K562 (cell line): ENCODE measurements at regions not wholly inside any gene's neighbourhood (a gene's known extent, or its start where the extent isn't known, plus 50 kb on each side); places are given as distances from the start of the nearest gene placed in this dataset.

Experiments
- ATAC-seq: fragments of 200-7000 bp; cut with Tn5 transposase; 3 replicates; pipeline ENCODE4 v1.9.1; 2020; ENCODE audit warnings: moderate library complexity
- BruUV-seq: library from RNA; stranded (reverse); fragments of 400-500 nt; replicated peaks from 2 replicates; lab custom pipeline; 2021; lab: Mats Ljungman, UMichigan
- CTCF ChIA-PET: fragments of 300-600 bp; formaldehyde crosslinking; extraction: SDS; loops from one replicate; lab custom pipeline; 2021; ENCODE audit warnings: low intra/inter-chr PET ratio; lab: Yijun Ruan, JAX
- POLR2A ChIA-PET: fragments of 300-600, 350-650 bp; sonication (Branson Sonifier 250); formaldehyde crosslinking; extraction: SDS; loops from one replicate; lab custom pipeline; 2021; ENCODE audit warnings: antibody characterized with exemption, inconsistent platforms; lab: Yijun Ruan, JAX
- DNase-seq, 4 experiments: peaks; one replicate each; pipeline versions ENCODE4 v3.0.0 to v3.0.0-alpha.2; 2011 to 2018; ENCODE audit warnings: low spot score in 3 of 4, mixed read lengths in 3 of 4; ENCODE audit errors: extremely low read depth in 1 of 4
- FAIRE-seq: peaks from 2 replicates; lab custom pipeline; 2011; peaks lifted over from hg19 to GRCh38; lab: Jason Lieb, UNC
- H2AFZ ChIP-seq: 2 replicates; pipeline ENCODE4 v1.6.0; 2011; ENCODE audit warnings: low read depth, low read length, control low read depth, inconsistent platforms
- H3K27ac ChIP-seq: fragments of 200-600 bp; 3 replicates; pipeline ENCODE4 v1.8.0; 2011; ENCODE audit warnings: low read depth, mild to moderate bottlenecking, control low read depth, inconsistent platforms, low read length, moderate library complexity, mixed read lengths; ENCODE audit errors: extremely low read depth
- H3K27me3 ChIP-seq, 2 experiments: fragments of 300-600 bp in 1 of 2; 2 replicates in 1 of 2; 3 replicates in 1 of 2; pipeline versions ENCODE4 v1.6.0 to v1.8.0; 2011; ENCODE audit warnings: inconsistent platforms in 2 of 2, low read length in 2 of 2, mild to moderate bottlenecking in 1 of 2, mixed read lengths in 1 of 2, moderate library complexity in 1 of 2; ENCODE audit not compliant: control insufficient read depth in 2 of 2, insufficient read depth in 2 of 2
- H3K36me3 ChIP-seq: fragments of 300-600 bp; 3 replicates; pipeline ENCODE4 v1.8.0; 2011; ENCODE audit warnings: mild to moderate bottlenecking, low read length, inconsistent platforms; ENCODE audit not compliant: control insufficient read depth, insufficient read depth
- H3K4me1 ChIP-seq, 2 experiments: fragments of 200-600 bp in 1 of 2; replicated peaks in 1 of 2; 2 replicates in 1 of 2; 3 replicates in 1 of 2; pipeline versions ENCODE4 v1.5.1 to v1.8.0; 2011; ENCODE audit warnings: inconsistent platforms in 2 of 2, low read length in 2 of 2, mild to moderate bottlenecking in 1 of 2, mixed read lengths in 1 of 2, moderate library complexity in 1 of 2; ENCODE audit not compliant: control insufficient read depth in 2 of 2, insufficient read depth in 2 of 2
- H3K4me2 ChIP-seq: 2 replicates; pipeline ENCODE4 v1.6.1; 2011; ENCODE audit warnings: low read length, control low read depth, inconsistent platforms, mixed read lengths; ENCODE audit not compliant: insufficient read depth
- H3K4me3 ChIP-seq: fragments of 200-600 bp; sonication (generic), shearing (Covaris generic); 2 replicates; pipeline ENCODE4 v1.5.1; 2016; ENCODE audit warnings: control low read depth, inconsistent platforms
- H3K79me2 ChIP-seq: fragments of 200-600 bp; 3 replicates; pipeline ENCODE4 v1.8.0; 2011; ENCODE audit warnings: low read length, inconsistent platforms; ENCODE audit not compliant: control insufficient read depth, insufficient read depth
- H3K9ac ChIP-seq, 2 experiments: 2 replicates each; pipeline versions ENCODE4 v1.6.0 to v1.6.1; 2011; ENCODE audit warnings: low read depth in 2 of 2, low read length in 2 of 2, control low read depth in 1 of 2, inconsistent platforms in 1 of 2, mild to moderate bottlenecking in 1 of 2, mixed read lengths in 1 of 2; ENCODE audit not compliant: insufficient read depth in 1 of 2
- H3K9me1 ChIP-seq: one replicate; pipeline ENCODE4 v1.6.0; 2011; ENCODE audit warnings: inconsistent platforms, mild to moderate bottlenecking, low read length, moderate library complexity; ENCODE audit not compliant: control insufficient read depth, insufficient read depth
- H3K9me3 ChIP-seq: replicated peaks from 2 replicates; pipeline ENCODE4 v1.5.1; 2011; ENCODE audit warnings: low read depth, low read length, inconsistent platforms; ENCODE audit not compliant: control insufficient read depth, insufficient read depth
- H4K20me1 ChIP-seq: replicated peaks from 2 replicates; pipeline ENCODE4 v1.6.1; 2011; ENCODE audit warnings: low read length, inconsistent platforms, mixed read lengths; ENCODE audit not compliant: control insufficient read depth, insufficient read depth
- CBX5 ChIP-seq: IDR thresholded peaks from 2 replicates; pipeline ENCODE4 v1.6.1; 2014; ENCODE audit warnings: low read depth, borderline replicate concordance
- CHD2 ChIP-seq: IDR thresholded peaks from 2 replicates; pipeline ENCODE4 v1.6.1; 2011; ENCODE audit warnings: low read depth, low read length
- KAT8 ChIP-seq: fragments of 450-650 bp; IDR thresholded peaks from 2 replicates; pipeline ENCODE4 v1.6.1; 2016; ENCODE audit warnings: low read depth, mild to moderate bottlenecking
- KLF1 ChIP-seq: fragments of 450-650 bp; IDR thresholded peaks from 2 replicates; pipeline ENCODE4 v1.6.1; 2016; ENCODE audit warnings: missing genetic modification characterization, missing compliant biosample characterization
- MAZ ChIP-seq, 2 experiments: fragments of 450-650 bp in 1 of 2; sonication (generic) in 1 of 2; formaldehyde crosslinking; IDR thresholded peaks in 1 of 2; conservative IDR thresholded peaks in 1 of 2; 2 replicates each; pipeline versions ENCODE4 v1.4.0 to v1.5.0; 2020; ENCODE audit warnings: mild to moderate bottlenecking in 1 of 2, missing genetic modification reagents in 1 of 2
- NCOA1 ChIP-seq: fragments of 450-650 bp; IDR thresholded peaks from 2 replicates; pipeline ENCODE4 v1.6.1; 2016; ENCODE audit warnings: low read depth
- NFXL1 ChIP-seq: fragments of 450-650 bp; formaldehyde crosslinking; IDR thresholded peaks from 2 replicates; pipeline ENCODE4 v1.4.0; 2021; ENCODE audit warnings: mild to moderate bottlenecking
- PBX2 ChIP-seq, 2 experiments: IDR thresholded peaks in 1 of 2; conservative IDR thresholded peaks in 1 of 2; 2 replicates each; pipeline ENCODE4 v1.6.1; 2016; ENCODE audit warnings: low read depth in 2 of 2, mild to moderate bottlenecking in 1 of 2, missing compliant biosample characterization in 1 of 2, missing genetic modification characterization in 1 of 2, moderate library complexity in 1 of 2
- TAF9B ChIP-seq: fragments of 450-650 bp; IDR thresholded peaks from 2 replicates; pipeline ENCODE4 v1.6.1; 2018; ENCODE audit warnings: mild to moderate bottlenecking; ENCODE audit not compliant: partially characterized antibody
- TFAP4 ChIP-seq: sonication (generic); formaldehyde crosslinking; IDR thresholded peaks from 2 replicates; pipeline ENCODE4 v1.8.0; 2022; ENCODE audit warnings: missing genetic modification reagents, mild to moderate bottlenecking, moderate library complexity, borderline replicate concordance
- TSHZ1 ChIP-seq: fragments of 250-450 bp; sonication (Bioruptor Pico); IDR thresholded peaks from 2 replicates; pipeline ENCODE4 v1.4.0; 2020; ENCODE audit warnings: mild to moderate bottlenecking, moderate library complexity
- USF1 ChIP-seq: sonication (generic); formaldehyde crosslinking; IDR thresholded peaks from 2 replicates; pipeline ENCODE4 v1.9.0; 2022; ENCODE audit warnings: mild to moderate bottlenecking, missing genetic modification reagents
- ZNF134 ChIP-seq: fragments of 250-450 bp; sonication (Bioruptor Pico); conservative IDR thresholded peaks from 2 replicates; pipeline ENCODE4 v1.4.0; 2020
- ZNF347 ChIP-seq: fragments of 450-650 bp; formaldehyde crosslinking; IDR thresholded peaks from 2 replicates; pipeline ENCODE4 v1.4.0; 2020; ENCODE audit warnings: low read depth, mild to moderate bottlenecking, moderate library complexity
- WGBS: fragments of 100-300 bp; shearing (Covaris generic); methylation state at CpG from one replicate; pipeline ENCODE4 v1.1.6; 2016; ENCODE audit warnings: low coverage, mixed read lengths; ENCODE audit not compliant: insufficient coverage; ENCODE audit errors: missing lambda C conversion rate; 5-methylcytosine and 5-hydroxymethylcytosine counted together
- in situ Hi-C: fragments of 300-500 bp; cut with MboI; formaldehyde crosslinking; loops from 4 replicates; pipeline ENCODE4 v1.15.0; 2018; ENCODE audit warnings: inconsistent platforms, mixed read lengths
- intact Hi-C: fragments of 100-400 bp; cut with micrococcal nuclease; formaldehyde crosslinking; loops from 2 replicates; pipeline ENCODE4 v1.14.2; 2022

- ATAC-seq (no peak), DNase-seq (no peak), FAIRE-seq (no peak)
- no peaks in the 10 kb centered on the region for H3K9me1 ChIP-seq
- H3K4me1 ChIP-seq = no peaks in the 10 kb centered on the region
- POLR2A ChIA-PET = no interaction called here
- H4K20me1 ChIP-seq = no peaks in the 10 kb centered on the region
- intact Hi-C loops = no loop called here
- H3K36me3 ChIP-seq = no peaks in the 10 kb centered on the region
- H3K27ac ChIP-seq = no peak overlapping the region
- H3K4me2 ChIP-seq = no peak overlapping the region
- BruUV-seq = no TSS peak
- in situ Hi-C loops = no loop called here
- CTCF ChIA-PET = no interaction called here
- no peaks in the 10 kb centered on the region for H3K27me3 ChIP-seq
- no peaks in the 10 kb centered on the region for H3K9me3 ChIP-seq
- no peak overlapping the region for H3K9ac ChIP-seq
- WGBS = 10% methylated on average over 1 of the region's 1 CpG
- no peak overlapping the region for H3K4me3 ChIP-seq
- H3K79me2 ChIP-seq = no peaks in the 10 kb centered on the region
- H2AFZ ChIP-seq = no peak overlapping the region
- TF ChIP-seq ZNF134 (CRISPR knock-in tag) (no peak), TSHZ1 (CRISPR knock-in tag) (no peak), CBX5 (no peak), KLF1 (tag) (no peak), KAT8 (no peak), TAF9B (no peak), CHD2 (no peak), USF1 (CRISPR knock-in tag) (no peak), NCOA1 (no peak), MAZ (CRISPR knock-in tag; conservative IDR thresholded peaks at IDR 0.05 in 1 of 2, IDR thresholded peaks at IDR 0.05 in 1 of 2) (no peak), NFXL1 (no peak), PBX2 (CRISPR knock-in tag; IDR thresholded peaks at IDR 0.05; ENCODE audit: low read depth) (no peak), PBX2 (tag; conservative IDR thresholded peaks at IDR 0.05; ENCODE audit: low read depth) (no peak), ZNF347 (CRISPR knock-in tag) (no peak), TFAP4 (CRISPR knock-in tag) (no peak)
Measured at GRCh38 chr3:78430741-78431140, 1337.1 kb downstream of the ROBO1 start.
